ENCODE measurements at regions not wholly inside any gene's neighbourhood (a gene's known extent, or its start where the extent isn't known, plus 50 kb on each side); places are given as distances from the start of the nearest gene placed in this dataset.

GRCh38 chr17:34171245-34171818 is 83.8 kb upstream of the CCL2 start (continued):
- TF ChIP-seq ZNF384 (IDR thresholded peaks at IDR 0.05; ENCODE audit: borderline replicate concordance, low read depth, low read length), result no peak
- TF ChIP-seq PRDM15 (CRISPR knock-in tag; IDR thresholded peaks at IDR 0.05), result no peak
- no peak for TF ChIP-seq SIX5 (IDR thresholded peaks at IDR 0.05; ENCODE audit: low read depth, low read length, severe bottlenecking)
- TF ChIP-seq, protein P1, sequence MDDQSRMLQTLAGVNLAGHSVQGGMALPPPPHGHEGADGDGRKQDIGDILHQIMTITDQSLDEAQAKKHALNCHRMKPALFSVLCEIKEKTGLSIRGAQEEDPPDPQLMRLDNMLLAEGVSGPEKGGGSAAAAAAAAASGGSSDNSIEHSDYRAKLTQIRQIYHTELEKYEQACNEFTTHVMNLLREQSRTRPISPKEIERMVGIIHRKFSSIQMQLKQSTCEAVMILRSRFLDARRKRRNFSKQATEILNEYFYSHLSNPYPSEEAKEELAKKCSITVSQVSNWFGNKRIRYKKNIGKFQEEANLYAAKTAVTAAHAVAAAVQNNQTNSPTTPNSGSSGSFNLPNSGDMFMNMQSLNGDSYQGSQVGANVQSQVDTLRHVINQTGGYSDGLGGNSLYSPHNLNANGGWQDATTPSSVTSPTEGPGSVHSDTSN (IDR thresholded peaks at IDR 0.05; ENCODE audit: insufficient replicate concordance, low read depth, low read length), result no peak
- TF ChIP-seq BACH1 (IDR thresholded peaks at IDR 0.05; ENCODE audit: borderline replicate concordance), result no peak
- no peak for TF ChIP-seq BHLHE40 (IDR thresholded peaks at IDR 0.05; ENCODE audit: borderline replicate concordance in 1 of 2, low read depth in 2 of 2, low read length in 1 of 2)
- TF ChIP-seq, protein P2, sequence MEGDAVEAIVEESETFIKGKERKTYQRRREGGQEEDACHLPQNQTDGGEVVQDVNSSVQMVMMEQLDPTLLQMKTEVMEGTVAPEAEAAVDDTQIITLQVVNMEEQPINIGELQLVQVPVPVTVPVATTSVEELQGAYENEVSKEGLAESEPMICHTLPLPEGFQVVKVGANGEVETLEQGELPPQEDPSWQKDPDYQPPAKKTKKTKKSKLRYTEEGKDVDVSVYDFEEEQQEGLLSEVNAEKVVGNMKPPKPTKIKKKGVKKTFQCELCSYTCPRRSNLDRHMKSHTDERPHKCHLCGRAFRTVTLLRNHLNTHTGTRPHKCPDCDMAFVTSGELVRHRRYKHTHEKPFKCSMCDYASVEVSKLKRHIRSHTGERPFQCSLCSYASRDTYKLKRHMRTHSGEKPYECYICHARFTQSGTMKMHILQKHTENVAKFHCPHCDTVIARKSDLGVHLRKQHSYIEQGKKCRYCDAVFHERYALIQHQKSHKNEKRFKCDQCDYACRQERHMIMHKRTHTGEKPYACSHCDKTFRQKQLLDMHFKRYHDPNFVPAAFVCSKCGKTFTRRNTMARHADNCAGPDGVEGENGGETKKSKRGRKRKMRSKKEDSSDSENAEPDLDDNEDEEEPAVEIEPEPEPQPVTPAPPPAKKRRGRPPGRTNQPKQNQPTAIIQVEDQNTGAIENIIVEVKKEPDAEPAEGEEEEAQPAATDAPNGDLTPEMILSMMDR (IDR thresholded peaks at IDR 0.05 in 2 of 3, conservative IDR thresholded peaks at IDR 0.05 in 1 of 3; ENCODE audit: control insufficient read depth in 2 of 3, extremely low read depth in 1 of 3, insufficient read depth in 1 of 3, low read depth in 3 of 3, low read length in 3 of 3), result peak; percentile 71 to 90 (median 88)
- TF ChIP-seq CREB1 (IDR thresholded peaks at IDR 0.05; ENCODE audit: low read depth), result no peak
- TF ChIP-seq, protein P3, sequence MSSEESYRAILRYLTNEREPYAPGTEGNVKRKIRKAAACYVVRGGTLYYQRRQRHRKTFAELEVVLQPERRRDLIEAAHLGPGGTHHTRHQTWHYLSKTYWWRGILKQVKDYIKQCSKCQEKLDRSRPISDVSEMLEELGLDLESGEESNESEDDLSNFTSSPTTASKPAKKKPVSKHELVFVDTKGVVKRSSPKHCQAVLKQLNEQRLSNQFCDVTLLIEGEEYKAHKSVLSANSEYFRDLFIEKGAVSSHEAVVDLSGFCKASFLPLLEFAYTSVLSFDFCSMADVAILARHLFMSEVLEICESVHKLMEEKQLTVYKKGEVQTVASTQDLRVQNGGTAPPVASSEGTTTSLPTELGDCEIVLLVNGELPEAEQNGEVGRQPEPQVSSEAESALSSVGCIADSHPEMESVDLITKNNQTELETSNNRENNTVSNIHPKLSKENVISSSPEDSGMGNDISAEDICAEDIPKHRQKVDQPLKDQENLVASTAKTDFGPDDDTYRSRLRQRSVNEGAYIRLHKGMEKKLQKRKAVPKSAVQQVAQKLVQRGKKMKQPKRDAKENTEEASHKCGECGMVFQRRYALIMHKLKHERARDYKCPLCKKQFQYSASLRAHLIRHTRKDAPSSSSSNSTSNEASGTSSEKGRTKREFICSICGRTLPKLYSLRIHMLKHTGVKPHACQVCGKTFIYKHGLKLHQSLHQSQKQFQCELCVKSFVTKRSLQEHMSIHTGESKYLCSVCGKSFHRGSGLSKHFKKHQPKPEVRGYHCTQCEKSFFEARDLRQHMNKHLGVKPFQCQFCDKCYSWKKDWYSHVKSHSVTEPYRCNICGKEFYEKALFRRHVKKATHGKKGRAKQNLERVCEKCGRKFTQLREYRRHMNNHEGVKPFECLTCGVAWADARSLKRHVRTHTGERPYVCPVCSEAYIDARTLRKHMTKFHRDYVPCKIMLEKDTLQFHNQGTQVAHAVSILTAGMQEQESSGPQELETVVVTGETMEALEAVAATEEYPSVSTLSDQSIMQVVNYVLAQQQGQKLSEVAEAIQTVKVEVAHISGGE (CRISPR knock-in tag; IDR thresholded peaks at IDR 0.05), result no peak
- TF ChIP-seq ZNF274 (IDR thresholded peaks at IDR 0.05; ENCODE audit: insufficient read depth, insufficient read length), result no peak
- TF ChIP-seq ATF7 (IDR thresholded peaks at IDR 0.05; ENCODE audit: low read depth), result peak; percentile 76
- no peak for TF ChIP-seq LARP7 (IDR thresholded peaks at IDR 0.05)
- no peak for TF ChIP-seq ZNF207 (IDR thresholded peaks at IDR 0.05; ENCODE audit: borderline replicate concordance)
- no peak for TF ChIP-seq ZSCAN29 (IDR thresholded peaks at IDR 0.05)
- no peak for TF ChIP-seq USF2 (IDR thresholded peaks at IDR 0.05; ENCODE audit: borderline replicate concordance, low read depth, low read length)
- no peak for TF ChIP-seq KDM1A (IDR thresholded peaks at IDR 0.05; ENCODE audit: borderline replicate concordance)
- TF ChIP-seq KLF5 (IDR thresholded peaks at IDR 0.05; ENCODE audit: partially characterized antibody), result no peak

Measured in GM12878 (cell line).